ENCODE measurements at regions not wholly inside any gene's neighbourhood (a gene's known extent, or its start where the extent isn't known, plus 50 kb on each side); places are given as distances from the start of the nearest gene placed in this dataset.

- no peak for DNase-seq
These were observed 203.0 kb upstream of the PCSK2 start for GRCh38 chr20:17023806-17024205.

GRCh38 chr20:17024513-17025119 is 202.2 kb upstream of the PCSK2 start:
- no peak for DNase-seq

- DNase-seq, result no peak
These were observed 200.5 kb upstream of the PCSK2 start for GRCh38 chr20:17026346-17026745.

- DNase-seq, result no peak
These were observed 197.1 kb upstream of the PCSK2 start for GRCh38 chr20:17029698-17030097.

- DNase-seq, result no peak
These were observed 190.3 kb upstream of the PCSK2 start for GRCh38 chr20:17036541-17036940.

GRCh38 chr20:17042122-17042521 is 184.7 kb upstream of the PCSK2 start:
- no peak for DNase-seq

- DNase-seq, result no peak
These were observed 183.5 kb upstream of the PCSK2 start for GRCh38 chr20:17043323-17043722.

- DNase-seq, result no peak
These were observed 181.9 kb upstream of the PCSK2 start for GRCh38 chr20:17044891-17045290.

- no peak for DNase-seq
These were observed 167.4 kb upstream of the PCSK2 start for GRCh38 chr20:17059465-17059864.

GRCh38 chr20:17061715-17062114 is 165.1 kb upstream of the PCSK2 start:
- no peak for DNase-seq

GRCh38 chr20:17062712-17063111 is 164.1 kb upstream of the PCSK2 start:
- no peak for DNase-seq

- no peak for DNase-seq
These were observed 159.9 kb upstream of the PCSK2 start for GRCh38 chr20:17066902-17067301.

GRCh38 chr20:17068084-17068711 is 158.6 kb upstream of the PCSK2 start:
- no peak for DNase-seq

- no peak for DNase-seq
These were observed 149.8 kb upstream of the PCSK2 start for GRCh38 chr20:17077030-17077429.

GRCh38 chr20:17083738-17084137 is 143.1 kb upstream of the PCSK2 start:
- no peak for DNase-seq

GRCh38 chr20:17084909-17085308 is 141.9 kb upstream of the PCSK2 start:
- no peak for DNase-seq

GRCh38 chr20:17093782-17094181 is 133.1 kb upstream of the PCSK2 start:
- DNase-seq, result no peak

- no peak for DNase-seq
These were observed 129.2 kb upstream of the PCSK2 start for GRCh38 chr20:17097603-17098002.

- DNase-seq, result no peak
These were observed 126.3 kb upstream of the PCSK2 start for GRCh38 chr20:17100506-17100905.

GRCh38 chr20:17107127-17107526 is 119.7 kb upstream of the PCSK2 start:
- no peak for DNase-seq

GRCh38 chr20:17108896-17109295 is 117.9 kb upstream of the PCSK2 start:
- DNase-seq, result no peak

GRCh38 chr20:17109307-17109706 is 117.5 kb upstream of the PCSK2 start:
- DNase-seq, result no peak

GRCh38 chr20:17128206-17128605 is 98.6 kb upstream of the PCSK2 start:
- no peak for DNase-seq

GRCh38 chr20:17129089-17129488 is 97.8 kb upstream of the PCSK2 start:
- no peak for DNase-seq

GRCh38 chr20:17137692-17138091 is 89.1 kb upstream of the PCSK2 start:
- no peak for DNase-seq

Measured in CD4-positive, alpha-beta T cell treated with Interleukin-6 for 4 hours (primary cell).